ENCODE measurements at regions not wholly inside any gene's neighbourhood (a gene's known extent, or its start where the extent isn't known, plus 50 kb on each side); places are given as distances from the start of the nearest gene placed in this dataset.

GRCh38 chr9:11063263-11063662 lies 450.5 kb upstream of the PTPRD start:
- no peak for DNase-seq
- Histone ChIP-seq H3K36me3 (ENCODE audit: control insufficient read depth in 4 of 4, insufficient read depth in 4 of 4, low read length in 4 of 4) (no peaks in the 10 kb centered on the region), H3K9ac (ENCODE audit: insufficient read depth in 1 of 2, low read length in 2 of 2) (no peak overlapping the region), H3K27me3 (ENCODE audit: control insufficient read depth in 3 of 3, insufficient read depth in 3 of 3, low read length in 2 of 3) (no peaks in the 10 kb centered on the region), H3K4me1 (ENCODE audit: control insufficient read depth in 5 of 5, insufficient read depth in 5 of 5, low read length in 5 of 5) (no peaks in the 10 kb centered on the region), H3K4me3 (no peak overlapping the region), H3K27ac (ENCODE audit: low read depth in 1 of 2, low read length in 1 of 2) (no peak overlapping the region), H3K9me3 (ENCODE audit: control insufficient read depth in 4 of 4, insufficient read depth in 3 of 4, low read length in 3 of 4) (no peaks in the 10 kb centered on the region)
- no peak for ATAC-seq (ENCODE audit: insufficient read depth, low FRiP score)
- TF ChIP-seq CTCF (IDR thresholded peaks at IDR 0.05; ENCODE audit: control extremely low read depth, extremely low read depth): no peak

- no peaks in the 10 kb centered on the region for H3K9me3 ChIP-seq (ENCODE audit: control insufficient read depth in 4 of 4, insufficient read depth in 3 of 4, low read length in 3 of 4)
- H3K9ac ChIP-seq (ENCODE audit: insufficient read depth in 1 of 2, low read length in 2 of 2): no peak overlapping the region
- no peak overlapping the region for H3K4me3 ChIP-seq
- 84 to 90% methylated on average over 9 of the region's 9 CpGs for WGBS, 2 donors
- TF ChIP-seq CTCF (IDR thresholded peaks at IDR 0.05; ENCODE audit: control extremely low read depth, extremely low read depth): no peak
- DNase-seq (no peak), ATAC-seq (ENCODE audit: insufficient read depth, low FRiP score) (no peak)
- no peaks in the 10 kb centered on the region for H3K36me3 ChIP-seq (ENCODE audit: control insufficient read depth in 4 of 4, insufficient read depth in 4 of 4, low read length in 4 of 4)
- H3K27me3 ChIP-seq (ENCODE audit: control insufficient read depth in 3 of 3, insufficient read depth in 3 of 3, low read length in 2 of 3): no peaks in the 10 kb centered on the region
- no peak overlapping the region for H3K27ac ChIP-seq (ENCODE audit: low read depth in 1 of 2, low read length in 1 of 2)
- H3K4me1 ChIP-seq (ENCODE audit: control insufficient read depth in 5 of 5, insufficient read depth in 5 of 5, low read length in 5 of 5): no peaks in the 10 kb centered on the region
These were observed 452.1 kb upstream of the PTPRD start for GRCh38 chr9:11064909-11065308.

GRCh38 chr9:11072176-11072575 lies 459.4 kb upstream of the PTPRD start:
- Histone ChIP-seq H3K27ac (ENCODE audit: low read depth in 1 of 2, low read length in 1 of 2) (no peak overlapping the region), H3K9me3 (ENCODE audit: control insufficient read depth in 4 of 4, insufficient read depth in 3 of 4, low read length in 3 of 4) (no peaks in the 10 kb centered on the region), H3K27me3 (ENCODE audit: control insufficient read depth in 3 of 3, insufficient read depth in 3 of 3, low read length in 2 of 3) (no peaks in the 10 kb centered on the region), H3K4me1 (ENCODE audit: control insufficient read depth in 5 of 5, insufficient read depth in 5 of 5, low read length in 5 of 5) (no peaks in the 10 kb centered on the region), H3K4me3 (no peak overlapping the region), H3K9ac (ENCODE audit: insufficient read depth in 1 of 2, low read length in 2 of 2) (no peak overlapping the region), H3K36me3 (ENCODE audit: control insufficient read depth in 4 of 4, insufficient read depth in 4 of 4, low read length in 4 of 4) (no peaks in the 10 kb centered on the region)
- no peak for TF ChIP-seq CTCF (IDR thresholded peaks at IDR 0.05; ENCODE audit: control extremely low read depth, extremely low read depth)
- WGBS, 2 donors: 3 to 9% methylated on average over 1 of the region's 1 CpG
- DNase-seq (no peak), ATAC-seq (ENCODE audit: insufficient read depth, low FRiP score) (no peak)

- Histone ChIP-seq H3K9ac (ENCODE audit: insufficient read depth in 1 of 2, low read length in 2 of 2) (no peak overlapping the region), H3K27ac (ENCODE audit: low read depth in 1 of 2, low read length in 1 of 2) (no peak overlapping the region), H3K9me3 (ENCODE audit: control insufficient read depth in 4 of 4, insufficient read depth in 3 of 4, low read length in 3 of 4) (no peaks in the 10 kb centered on the region), H3K36me3 (ENCODE audit: control insufficient read depth in 4 of 4, insufficient read depth in 4 of 4, low read length in 4 of 4) (no peaks in the 10 kb centered on the region), H3K4me1 (ENCODE audit: control insufficient read depth in 5 of 5, insufficient read depth in 5 of 5, low read length in 5 of 5) (no peaks in the 10 kb centered on the region), H3K4me3 (no peak overlapping the region), H3K27me3 (ENCODE audit: control insufficient read depth in 3 of 3, insufficient read depth in 3 of 3, low read length in 2 of 3) (no peaks in the 10 kb centered on the region)
- no peak for DNase-seq
- 81 to 84% methylated on average over 2 of the region's 2 CpGs for WGBS, 2 donors
- no peak for TF ChIP-seq CTCF (IDR thresholded peaks at IDR 0.05; ENCODE audit: control extremely low read depth, extremely low read depth)
- no peak for ATAC-seq (ENCODE audit: insufficient read depth, low FRiP score)
These were observed 473.8 kb upstream of the PTPRD start for GRCh38 chr9:11086561-11086960.

Measured in lung (tissue), 11 donors.